ENCODE measurements at regions not wholly inside any gene's neighbourhood (a gene's known extent, or its start where the extent isn't known, plus 50 kb on each side); places are given as distances from the start of the nearest gene placed in this dataset.

DNA sequence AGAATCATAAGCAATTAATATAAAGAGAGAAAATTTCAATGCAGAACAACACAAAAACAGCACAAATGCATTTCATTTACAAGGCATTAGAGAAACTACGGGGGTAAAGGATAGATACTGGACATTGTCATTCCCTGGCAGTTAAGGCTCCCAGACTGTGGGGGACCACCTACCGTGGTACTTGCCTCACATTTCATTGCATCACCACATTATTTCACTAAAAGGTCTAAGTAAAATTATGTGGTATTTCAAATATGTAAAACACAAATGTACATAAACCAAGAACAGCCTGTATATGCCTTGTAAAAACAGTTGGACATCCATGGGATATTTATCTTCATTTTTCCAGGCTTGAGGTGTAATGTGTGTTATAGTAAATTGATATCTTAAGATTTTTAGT is 571.2 kb upstream of the ZNF462 start:
- CTCF ChIA-PET = no interaction called here
- H3K36me3 Mint-ChIP-seq (ENCODE audit: insufficient read depth, unreplicated experiment) = no peaks in the 10 kb centered on the region
- no TSS peak for BruUV-seq (replicated peaks)
- H3K4me3 Mint-ChIP-seq (ENCODE audit: low read depth, unreplicated experiment) = no peak overlapping the region
- no peaks in the 10 kb centered on the region for H3K9me3 Mint-ChIP-seq (ENCODE audit: low read depth, unreplicated experiment)
- intact Hi-C loops (cut with micrococcal nuclease; ENCODE audit: unreplicated experiment) = no loop called here
- TF ChIP-seq, protein P1, sequence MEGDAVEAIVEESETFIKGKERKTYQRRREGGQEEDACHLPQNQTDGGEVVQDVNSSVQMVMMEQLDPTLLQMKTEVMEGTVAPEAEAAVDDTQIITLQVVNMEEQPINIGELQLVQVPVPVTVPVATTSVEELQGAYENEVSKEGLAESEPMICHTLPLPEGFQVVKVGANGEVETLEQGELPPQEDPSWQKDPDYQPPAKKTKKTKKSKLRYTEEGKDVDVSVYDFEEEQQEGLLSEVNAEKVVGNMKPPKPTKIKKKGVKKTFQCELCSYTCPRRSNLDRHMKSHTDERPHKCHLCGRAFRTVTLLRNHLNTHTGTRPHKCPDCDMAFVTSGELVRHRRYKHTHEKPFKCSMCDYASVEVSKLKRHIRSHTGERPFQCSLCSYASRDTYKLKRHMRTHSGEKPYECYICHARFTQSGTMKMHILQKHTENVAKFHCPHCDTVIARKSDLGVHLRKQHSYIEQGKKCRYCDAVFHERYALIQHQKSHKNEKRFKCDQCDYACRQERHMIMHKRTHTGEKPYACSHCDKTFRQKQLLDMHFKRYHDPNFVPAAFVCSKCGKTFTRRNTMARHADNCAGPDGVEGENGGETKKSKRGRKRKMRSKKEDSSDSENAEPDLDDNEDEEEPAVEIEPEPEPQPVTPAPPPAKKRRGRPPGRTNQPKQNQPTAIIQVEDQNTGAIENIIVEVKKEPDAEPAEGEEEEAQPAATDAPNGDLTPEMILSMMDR (IDR thresholded peaks at IDR 0.05; ENCODE audit: unreplicated experiment) = no peak
- H3K27ac Mint-ChIP-seq (ENCODE audit: unreplicated experiment) = no peak overlapping the region
- no peak for DNase-seq
- H3K27me3 Mint-ChIP-seq (ENCODE audit: unreplicated experiment) = peaks cover 8% of the 10 kb centered on the region
- H3K4me1 Mint-ChIP-seq (ENCODE audit: low read depth, unreplicated experiment) = no peaks in the 10 kb centered on the region

DNA sequence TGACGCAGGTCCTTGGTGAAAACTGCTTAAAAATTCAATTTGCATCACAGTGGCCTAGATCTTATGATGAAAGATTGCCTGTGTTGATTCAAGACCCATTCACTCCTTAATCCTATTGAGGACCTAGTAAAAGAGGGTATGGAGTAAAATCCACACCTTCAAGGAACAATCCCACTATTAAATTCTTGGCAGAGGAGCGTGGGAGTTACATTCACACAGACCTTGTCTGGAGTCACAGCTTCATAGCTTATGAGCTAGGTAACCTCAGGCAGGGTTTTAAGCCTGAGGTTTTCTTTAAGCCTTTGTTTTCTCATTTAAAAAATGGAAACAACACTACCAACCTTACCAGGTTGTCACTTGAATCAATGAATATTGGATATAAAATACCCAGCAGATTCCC is 566.5 kb upstream of the ZNF462 start:
- no peak overlapping the region for H3K27ac Mint-ChIP-seq (ENCODE audit: unreplicated experiment)

DNA sequence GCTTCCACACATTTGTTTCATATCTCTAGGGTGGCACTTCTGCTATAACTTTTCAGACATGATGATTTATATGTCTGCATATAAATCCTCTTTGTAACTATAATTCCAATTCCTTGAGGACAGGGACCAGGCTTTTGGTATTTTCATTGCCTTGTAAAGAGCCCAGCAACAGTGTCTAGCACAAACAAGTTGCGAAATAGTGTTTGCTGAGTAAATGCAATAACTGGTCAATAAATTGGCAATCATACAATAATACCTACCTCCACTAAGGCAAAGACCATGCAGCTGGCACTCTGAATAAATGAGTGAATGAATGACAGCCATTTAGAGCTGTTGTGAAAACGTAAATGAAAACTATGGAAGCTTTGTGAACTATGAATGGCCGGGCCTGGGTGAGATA is 564.0 kb upstream of the ZNF462 start:
- intact Hi-C loops (cut with micrococcal nuclease; ENCODE audit: unreplicated experiment) = no loop called here
- no TSS peak for BruUV-seq (replicated peaks)
- no peaks in the 10 kb centered on the region for H3K36me3 Mint-ChIP-seq (ENCODE audit: insufficient read depth, unreplicated experiment)
- TF ChIP-seq, protein P1 (IDR thresholded peaks at IDR 0.05; ENCODE audit: unreplicated experiment) = no peak
- CTCF ChIA-PET = no interaction called here
- H3K4me3 Mint-ChIP-seq (ENCODE audit: low read depth, unreplicated experiment) = no peak overlapping the region
- no peak for DNase-seq
- peaks cover 3% of the 10 kb centered on the region for H3K27me3 Mint-ChIP-seq (ENCODE audit: unreplicated experiment)
- H3K9me3 Mint-ChIP-seq (ENCODE audit: low read depth, unreplicated experiment) = no peaks in the 10 kb centered on the region
- no peaks in the 10 kb centered on the region for H3K4me1 Mint-ChIP-seq (ENCODE audit: low read depth, unreplicated experiment)
- H3K27ac Mint-ChIP-seq (ENCODE audit: unreplicated experiment) = no peak overlapping the region

More for the DNA sequence above, 566.5 kb upstream of the ZNF462 start:
- DNase-seq = no peak
- Mint-ChIP-seq H3K9me3 (ENCODE audit: low read depth, unreplicated experiment) (no peaks in the 10 kb centered on the region), H3K27me3 (ENCODE audit: unreplicated experiment) (peaks cover 8% of the 10 kb centered on the region), H3K36me3 (ENCODE audit: insufficient read depth, unreplicated experiment) (no peaks in the 10 kb centered on the region), H3K4me3 (ENCODE audit: low read depth, unreplicated experiment) (no peak overlapping the region), H3K4me1 (ENCODE audit: low read depth, unreplicated experiment) (no peaks in the 10 kb centered on the region)
- intact Hi-C loops (cut with micrococcal nuclease; ENCODE audit: unreplicated experiment) = no loop called here
- TF ChIP-seq, protein P1 (IDR thresholded peaks at IDR 0.05; ENCODE audit: unreplicated experiment) = no peak
- CTCF ChIA-PET = no interaction called here
- BruUV-seq (replicated peaks) = no TSS peak

DNA sequence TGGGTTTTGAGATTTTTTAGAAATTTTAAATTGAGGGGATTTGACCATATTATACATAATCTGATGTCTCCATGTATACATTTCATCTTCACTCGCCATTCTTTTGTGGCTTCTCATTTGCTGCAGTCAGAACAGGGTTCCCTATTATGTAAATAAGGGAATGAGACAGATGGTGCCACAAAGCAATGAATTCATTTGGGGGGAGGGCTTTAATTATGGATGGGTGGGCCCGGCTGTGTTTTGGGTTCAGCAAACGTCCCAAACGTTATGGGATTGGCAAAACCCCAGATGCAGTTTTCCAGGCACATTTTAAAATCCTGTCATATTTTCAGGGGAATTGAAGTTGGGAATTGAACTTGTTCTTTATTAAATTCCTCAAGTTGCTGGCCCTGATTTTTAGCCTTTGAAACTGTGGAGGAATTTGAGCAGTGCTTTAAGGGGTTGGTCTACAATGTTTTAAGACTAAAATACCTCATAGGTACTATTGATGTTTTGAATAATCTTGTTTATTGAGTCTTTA is 558.5 kb upstream of the ZNF462 start:
- no peak for DNase-seq
- Mint-ChIP-seq H3K36me3 (ENCODE audit: insufficient read depth, unreplicated experiment) (no peaks in the 10 kb centered on the region), H3K4me1 (ENCODE audit: low read depth, unreplicated experiment) (no peaks in the 10 kb centered on the region), H3K4me3 (ENCODE audit: low read depth, unreplicated experiment) (no peak overlapping the region), H3K27me3 (ENCODE audit: unreplicated experiment) (no peaks in the 10 kb centered on the region), H3K9me3 (ENCODE audit: low read depth, unreplicated experiment) (no peaks in the 10 kb centered on the region), H3K27ac (ENCODE audit: unreplicated experiment) (no peak overlapping the region)
- CTCF ChIA-PET = no interaction called here
- TF ChIP-seq, protein P1 (IDR thresholded peaks at IDR 0.05; ENCODE audit: unreplicated experiment) = no peak
- no TSS peak for BruUV-seq (replicated peaks)
- intact Hi-C loops (cut with micrococcal nuclease; ENCODE audit: unreplicated experiment) = no loop called here
